ENCODE measurements at regions not wholly inside any gene's neighbourhood (a gene's known extent, or its start where the extent isn't known, plus 50 kb on each side); places are given as distances from the start of the nearest gene placed in this dataset.

GRCh38 chr13:82879921-82880320, 1002.4 kb downstream of the SLITRK1 start:
- ATAC-seq: no peak
- no peak for TF ChIP-seq REST (IDR thresholded peaks at IDR 0.05; ENCODE audit: unreplicated experiment)
- no peak for TF ChIP-seq ETS1 (IDR thresholded peaks at IDR 0.05)
- no peak for TF ChIP-seq POLR2AphosphoS5 (IDR thresholded peaks at IDR 0.05; ENCODE audit: low read depth)
- no peak for TF ChIP-seq ZNF331 (CRISPR knock-in tag; IDR thresholded peaks at IDR 0.05; ENCODE audit: low read depth)
- no peak for TF ChIP-seq NANOG (IDR thresholded peaks at IDR 0.05; ENCODE audit: borderline replicate concordance)
- TF ChIP-seq EZH2phosphoT487 (IDR thresholded peaks at IDR 0.05; ENCODE audit: unreplicated experiment): no peak
- TF ChIP-seq JUNB (IDR thresholded peaks at IDR 0.05; ENCODE audit: unreplicated experiment): no peak
- no peak for TF ChIP-seq CREB1 (CRISPR knock-in tag; IDR thresholded peaks at IDR 0.05; ENCODE audit: low read depth)
- no peak for TF ChIP-seq ZNF114 (CRISPR knock-in tag; IDR thresholded peaks at IDR 0.05)
- TF ChIP-seq STAT1 (IDR thresholded peaks at IDR 0.05; ENCODE audit: unreplicated experiment): no peak
- TF ChIP-seq CTCF (conservative IDR thresholded peaks at IDR 0.05; ENCODE audit: low read depth in 2 of 2): no peak
- TF ChIP-seq ZNF462 (CRISPR knock-in tag; IDR thresholded peaks at IDR 0.05): no peak
- TF ChIP-seq EZH2 (IDR thresholded peaks at IDR 0.05; ENCODE audit: low read depth, unreplicated experiment): no peak

More at GRCh38 chr13:82879921-82880320, 1002.4 kb downstream of the SLITRK1 start:
- Mint-ChIP-seq H3K9me3 (peaks cover 16% of the 10 kb centered on the region), H3K36me3 (ENCODE audit: low read depth) (peaks cover 14% of the 10 kb centered on the region; the same call in 2 of the 3 replicates), H3K27me3 (ENCODE audit: insufficient read depth, low read depth, poor library complexity) (no peaks in the 10 kb centered on the region), H3K4me1 (no peaks in the 10 kb centered on the region), H3K4me3 (no peak overlapping the region), H3K27ac (no peak overlapping the region)
- Histone ChIP-seq H2AFZ (no peak overlapping the region), H3K36me3 (ENCODE audit: insufficient read depth) (no peaks in the 10 kb centered on the region), H3F3A (replicated peaks; ENCODE audit: low read depth) (no peaks in the 10 kb centered on the region), H3K9me2 (ENCODE audit: insufficient read depth) (no peaks in the 10 kb centered on the region), H4K20me1 (replicated peaks; ENCODE audit: insufficient read depth) (no peaks in the 10 kb centered on the region), H3K4me1 (ENCODE audit: insufficient read depth) (no peaks in the 10 kb centered on the region), H3K4me2 (no peak overlapping the region), H3K4me3 (no peak overlapping the region), H3K27ac (ENCODE audit: low read depth) (no peak overlapping the region), H3K79me2 (replicated peaks; ENCODE audit: insufficient read depth) (no peaks in the 10 kb centered on the region), H3K27me3 (ENCODE audit: insufficient read depth) (no peaks in the 10 kb centered on the region)
- no peak for DNase-seq (ENCODE audit: low spot score)
